NCI-H1694 treated with DMSO at 0.1 percent for 48 hours (cell line): ENCODE measurements at regions not wholly inside any gene's neighbourhood (a gene's known extent, or its start where the extent isn't known, plus 50 kb on each side); places are given as distances from the start of the nearest gene placed in this dataset.

ENCODE experiments used
- DNase-seq: peaks from one replicate; lab custom pipeline; 2025; lab: John Stamatoyannopoulos, UW

GRCh38 chr20:52572687-52573086 is 381.1 kb upstream of the ZFP64 start:
- no peak for DNase-seq

DNA sequence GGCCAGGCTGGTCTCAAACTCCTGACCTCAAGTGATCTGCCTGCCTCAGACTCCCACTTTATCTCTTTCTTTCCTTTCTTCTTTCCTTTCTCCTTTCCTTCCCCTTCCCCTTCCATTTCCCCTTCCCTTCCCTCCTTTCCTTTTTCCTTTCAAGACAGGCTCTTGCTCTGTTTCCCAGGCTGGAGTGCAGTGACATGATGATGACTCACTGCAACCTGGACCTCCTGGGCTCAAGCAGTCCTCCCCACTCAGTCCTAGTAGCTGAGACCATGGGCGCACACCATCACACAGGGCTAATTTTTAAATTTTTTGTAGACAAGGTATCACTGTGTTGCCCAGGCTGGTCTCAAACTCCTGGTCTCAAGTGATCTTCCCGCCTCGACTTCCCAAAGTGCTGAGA is 377.6 kb upstream of the ZFP64 start:
- no peak for DNase-seq

DNA sequence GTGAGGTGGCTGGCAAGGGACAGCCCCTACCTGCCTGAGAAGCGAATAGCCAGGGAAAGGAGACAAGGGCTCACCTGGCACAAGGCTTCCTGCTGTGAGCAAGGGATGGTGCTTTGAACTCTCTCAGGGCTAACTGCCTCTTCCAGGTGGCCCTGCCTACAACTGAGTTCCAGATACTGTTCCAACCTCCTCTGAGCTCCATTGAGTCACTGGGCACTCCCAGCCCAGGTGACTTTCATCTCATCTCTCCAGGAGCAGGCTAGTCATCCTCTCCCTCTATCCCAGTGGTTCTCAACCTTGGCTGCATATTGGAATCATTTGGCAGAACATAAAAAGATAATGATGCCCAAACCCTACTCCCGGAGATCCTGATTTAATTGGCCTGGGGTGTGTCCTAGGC is 374.0 kb upstream of the ZFP64 start:
- DNase-seq = no peak

DNA sequence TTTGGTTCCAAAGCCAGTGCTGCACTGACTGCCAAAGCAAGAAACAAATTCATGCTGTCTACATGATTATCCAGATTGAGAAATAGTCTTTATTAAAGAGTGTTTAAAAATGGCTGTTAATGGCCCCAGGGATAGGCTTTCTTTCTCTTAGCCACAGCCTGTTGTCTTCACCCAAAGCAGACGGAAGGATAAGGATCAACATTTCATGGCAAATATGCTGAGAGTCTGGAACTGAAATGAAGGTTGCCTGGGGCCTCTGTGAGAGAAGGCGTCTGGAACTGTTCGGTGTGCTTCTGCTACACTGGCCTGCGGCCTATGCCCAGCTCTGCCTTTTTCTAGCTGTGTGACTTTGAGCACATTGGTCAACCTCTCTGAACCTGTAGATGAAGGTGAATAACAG is 373.0 kb upstream of the ZFP64 start:
- DNase-seq = no peak

DNA sequence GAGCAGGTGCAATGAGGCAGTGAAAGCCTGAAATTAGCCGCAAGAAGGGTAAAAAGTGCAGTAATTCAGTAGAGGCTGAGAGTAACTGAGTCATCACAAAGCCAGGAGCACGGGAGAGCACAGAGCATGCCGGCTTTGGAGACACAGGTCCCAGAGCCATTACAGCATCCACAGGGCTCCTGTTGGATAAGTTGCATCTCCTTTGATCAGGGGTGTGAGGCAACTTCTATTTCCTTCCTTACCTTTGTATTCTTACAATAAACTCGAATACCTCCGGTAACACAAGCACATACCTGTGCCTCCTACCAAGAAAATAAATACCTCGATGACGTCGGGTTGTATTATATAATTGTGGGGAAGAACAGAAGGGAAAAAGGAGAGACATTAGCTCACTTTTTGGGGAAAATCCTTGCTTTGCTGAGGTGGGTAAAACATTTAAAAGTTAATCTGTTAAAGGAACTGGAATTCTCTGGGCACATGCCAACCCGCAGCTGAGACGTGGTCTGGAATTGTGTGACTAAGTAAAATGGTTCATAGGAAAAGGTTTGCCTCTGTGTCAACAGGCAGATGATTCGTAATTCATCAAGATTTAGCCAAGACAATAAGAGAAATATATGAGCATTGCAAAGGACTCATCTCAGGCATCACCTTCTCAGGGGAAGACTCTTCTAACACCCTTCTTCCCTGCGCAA is 360.7 kb upstream of the ZFP64 start:
- no peak for DNase-seq

GRCh38 chr20:52542131-52542530 is 350.6 kb upstream of the ZFP64 start:
- no peak for DNase-seq

DNA sequence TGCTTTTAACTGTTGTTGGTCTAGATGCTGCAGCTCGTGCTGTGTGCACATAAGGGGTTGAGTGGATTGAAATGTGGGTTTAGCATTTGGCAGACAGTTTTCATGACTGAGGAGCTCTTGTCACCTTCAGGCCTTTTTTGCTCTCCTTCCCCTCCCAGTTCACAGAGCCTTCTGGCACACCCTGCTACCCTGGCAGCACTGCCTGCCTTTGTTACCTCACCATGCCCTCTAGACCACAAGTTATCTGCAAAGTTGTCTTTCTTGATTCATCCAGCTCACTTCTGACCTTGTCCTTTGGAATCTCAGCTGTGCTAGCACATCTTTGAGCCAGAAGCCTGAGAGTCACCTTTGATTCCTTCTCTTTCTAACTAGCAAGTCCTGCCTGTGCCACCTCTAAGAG is 348.9 kb upstream of the ZFP64 start:
- no peak for DNase-seq

DNA sequence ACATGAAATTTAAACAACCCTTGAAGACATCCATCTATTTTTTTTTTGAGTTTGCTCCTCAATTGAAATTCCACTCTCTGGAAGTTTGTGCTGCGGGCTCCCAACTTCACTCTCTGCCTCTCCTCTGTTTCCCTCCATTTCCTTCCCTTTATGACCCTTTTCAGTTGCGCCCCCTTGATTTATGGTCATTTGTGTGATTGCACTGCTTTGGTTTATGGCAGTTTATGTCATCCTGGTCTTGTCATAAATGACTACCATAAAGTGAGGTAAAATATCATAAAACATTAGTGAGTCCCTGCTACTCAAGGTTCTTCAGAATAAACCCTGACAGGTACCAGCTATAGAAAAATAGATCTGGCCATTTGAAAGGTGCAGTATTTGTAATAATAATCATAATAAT is 348.3 kb upstream of the ZFP64 start:
- DNase-seq = no peak

DNA sequence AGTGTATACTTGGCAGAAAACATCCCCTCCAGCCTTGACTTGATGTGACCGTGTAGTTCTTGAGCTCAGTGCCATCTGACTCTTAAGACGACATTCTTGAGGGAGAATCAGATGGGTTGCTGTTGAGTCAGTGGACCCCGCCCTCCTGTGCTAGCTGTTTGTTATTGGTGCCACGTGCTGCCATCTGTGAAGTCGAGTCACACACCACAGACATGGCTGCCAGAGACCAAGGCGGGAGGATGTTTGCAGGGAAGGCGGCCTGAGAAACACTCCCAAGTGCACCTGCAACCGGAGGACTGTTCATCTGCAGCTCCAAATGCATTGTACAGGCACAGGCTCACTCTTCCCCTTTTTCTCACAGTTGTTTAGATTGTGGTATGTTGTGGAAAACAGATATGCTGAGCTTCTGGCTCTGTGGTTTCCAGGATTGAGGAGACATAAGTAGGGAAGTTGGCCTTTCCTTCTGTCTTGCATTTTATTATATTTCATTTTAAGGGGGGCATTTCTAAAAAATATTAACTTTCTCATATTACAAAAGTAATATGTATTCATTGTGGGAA is 345.3 kb upstream of the ZFP64 start:
- no peak for DNase-seq

DNA sequence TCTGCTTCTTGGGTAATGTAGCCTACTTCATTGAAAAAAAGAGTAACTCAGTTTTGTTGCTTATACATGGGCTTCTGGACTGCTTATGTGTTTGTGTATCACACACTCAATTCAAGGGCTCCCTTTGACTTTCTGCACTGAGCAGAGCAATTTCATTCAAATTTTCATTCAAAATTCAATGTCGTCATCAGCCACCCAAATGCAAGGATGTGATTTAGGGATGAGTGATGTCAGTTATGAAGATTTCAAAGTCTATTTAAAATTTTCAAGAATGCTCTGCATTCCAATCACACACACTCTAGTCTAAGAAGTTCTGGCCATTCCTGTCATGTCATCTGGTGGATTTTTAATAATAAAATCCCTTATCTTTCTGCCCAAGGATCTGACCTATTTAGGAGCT is 344.5 kb upstream of the ZFP64 start:
- DNase-seq = no peak

GRCh38 chr20:52534616-52535015 is 343.0 kb upstream of the ZFP64 start:
- no peak for DNase-seq

DNA sequence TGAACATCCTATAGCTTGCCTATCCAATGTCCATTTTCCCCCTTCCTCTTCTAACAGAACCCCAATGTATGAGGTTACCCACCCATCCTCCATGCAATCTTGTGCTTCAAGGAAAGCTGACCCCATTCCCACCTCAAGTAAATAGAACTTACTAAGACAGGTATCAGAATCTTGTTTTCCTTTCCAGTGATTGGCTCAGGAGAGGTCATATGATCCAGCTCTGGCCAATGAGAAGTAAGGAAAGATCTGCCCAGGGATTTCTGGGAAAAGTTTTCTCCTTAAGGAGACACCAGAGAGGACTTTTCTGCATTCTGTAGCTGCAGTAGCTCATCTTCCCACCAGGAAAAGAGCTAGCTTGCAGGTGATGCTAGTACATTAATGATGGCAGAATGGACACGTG is 341.8 kb upstream of the ZFP64 start:
- no peak for DNase-seq

DNA sequence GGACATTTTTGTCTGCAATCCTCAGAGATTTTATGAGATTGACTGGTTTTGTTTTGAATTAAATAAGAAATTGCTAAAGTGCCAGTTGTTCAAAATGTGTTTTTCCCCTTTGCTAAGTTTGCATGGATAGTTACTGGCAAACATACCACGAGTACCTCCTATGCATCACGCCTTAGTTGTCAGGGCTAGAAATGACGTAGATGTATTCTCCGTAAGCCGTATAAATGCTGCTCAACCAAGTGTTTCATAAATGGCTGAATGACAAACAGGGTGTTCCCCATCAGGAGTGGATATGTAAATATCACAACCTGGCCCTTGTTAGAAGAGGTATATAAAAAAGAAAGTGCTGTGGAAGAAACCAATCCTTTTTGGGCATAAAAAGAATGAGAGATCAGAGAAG is 341.1 kb upstream of the ZFP64 start:
- DNase-seq = no peak

GRCh38 chr20:52530571-52530970 is 339.0 kb upstream of the ZFP64 start:
- DNase-seq = no peak

DNA sequence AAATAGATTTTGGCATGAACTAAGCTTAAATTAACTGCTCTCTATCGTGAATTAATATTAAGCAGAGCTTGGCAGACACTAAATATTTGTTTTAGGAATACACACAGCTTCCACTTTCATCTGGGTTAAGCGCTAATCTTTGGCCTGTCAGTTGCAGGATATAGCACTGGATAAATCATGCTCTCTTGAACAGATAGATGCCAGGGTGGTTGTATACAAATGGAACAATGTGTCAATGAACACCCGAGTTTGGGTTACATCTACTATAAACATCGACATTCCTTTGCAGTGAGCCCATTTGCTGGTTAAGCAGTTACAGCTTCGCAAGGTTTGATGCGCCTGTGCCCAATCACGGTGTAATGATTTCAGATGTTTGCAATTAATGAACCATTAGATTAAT is 338.2 kb upstream of the ZFP64 start:
- no peak for DNase-seq

GRCh38 chr20:52524861-52525260 is 333.3 kb upstream of the ZFP64 start:
- DNase-seq = no peak

DNA sequence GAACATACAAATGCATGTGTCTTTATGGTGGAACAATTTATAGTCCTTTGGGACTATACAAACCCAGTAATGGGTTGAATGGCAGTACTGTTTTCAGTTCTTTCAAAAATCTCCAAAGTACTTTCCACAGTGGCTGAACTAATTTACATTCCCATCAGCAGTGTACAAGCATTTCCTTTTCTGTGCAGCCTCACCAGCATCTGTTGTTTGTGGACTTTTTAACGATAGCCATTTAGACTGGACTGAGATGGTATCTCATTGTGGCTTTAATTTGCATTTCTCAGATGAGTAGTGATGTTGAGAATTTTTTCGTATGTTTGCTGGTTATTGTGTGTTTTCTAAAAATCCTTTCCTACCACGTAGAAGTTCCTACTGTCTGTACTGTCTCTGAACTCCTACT is 327.2 kb upstream of the ZFP64 start:
- no peak for DNase-seq

DNA sequence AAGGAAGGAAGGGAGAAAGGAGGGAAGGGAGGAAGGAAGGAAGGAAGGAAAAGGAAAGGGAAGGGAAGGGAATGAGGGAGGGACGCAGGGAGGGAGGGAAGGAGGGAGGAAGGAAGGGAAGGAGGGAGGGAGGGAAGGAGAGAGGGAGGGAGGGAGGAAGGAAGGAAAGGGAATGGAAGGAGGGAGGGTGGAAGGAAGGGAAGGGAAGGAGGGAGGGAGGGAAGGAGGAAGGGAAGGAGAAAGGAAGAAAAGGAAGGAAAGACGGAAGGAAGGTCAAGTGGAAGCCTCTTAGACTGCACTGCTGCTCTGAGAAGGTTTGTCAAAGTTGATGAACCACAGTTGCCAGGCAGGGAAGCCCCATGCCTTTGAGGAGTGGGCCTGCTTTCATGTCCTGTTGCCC is 324.3 kb upstream of the ZFP64 start:
- no peak for DNase-seq

GRCh38 chr20:52500157-52500556 is 308.6 kb upstream of the ZFP64 start:
- DNase-seq = no peak

DNA sequence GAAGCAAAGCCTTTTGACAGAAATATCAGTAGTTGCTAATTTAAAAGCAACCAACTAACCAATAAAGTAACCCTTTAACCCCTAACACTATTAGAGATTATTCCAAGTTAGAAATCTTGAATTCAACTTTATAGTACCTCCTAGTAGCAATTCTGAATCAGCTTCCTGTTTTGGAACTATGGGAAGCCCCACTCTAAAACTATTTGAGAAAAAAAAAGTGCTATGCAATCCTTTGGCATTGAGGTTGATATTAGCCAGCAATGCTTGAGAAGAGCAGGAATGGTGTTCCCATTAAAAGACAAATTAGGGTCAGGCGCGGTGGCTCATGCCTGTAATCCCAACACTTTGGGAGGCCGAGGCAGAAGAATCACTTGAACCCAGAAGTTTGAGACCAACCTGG is 306.2 kb upstream of the ZFP64 start:
- no peak for DNase-seq

DNA sequence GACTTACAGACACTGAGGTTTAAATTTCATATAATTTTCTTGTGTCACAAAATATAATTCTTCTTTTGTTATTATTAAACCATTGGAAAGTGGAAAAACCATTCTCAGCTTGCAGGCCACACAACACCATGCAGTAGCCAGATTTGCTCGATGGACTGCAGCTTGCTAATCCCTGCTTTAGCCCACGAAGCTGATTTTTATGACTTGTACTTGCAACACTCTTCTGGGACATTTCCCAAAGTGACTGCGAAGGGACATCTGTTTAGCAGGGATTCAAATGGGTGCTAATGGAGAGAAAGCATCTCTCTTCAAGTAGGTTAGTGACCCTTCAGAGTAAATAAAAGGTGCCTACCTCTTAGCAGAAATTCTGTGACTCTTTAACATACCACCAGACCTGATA is 304.6 kb upstream of the ZFP64 start:
- DNase-seq = no peak

DNA sequence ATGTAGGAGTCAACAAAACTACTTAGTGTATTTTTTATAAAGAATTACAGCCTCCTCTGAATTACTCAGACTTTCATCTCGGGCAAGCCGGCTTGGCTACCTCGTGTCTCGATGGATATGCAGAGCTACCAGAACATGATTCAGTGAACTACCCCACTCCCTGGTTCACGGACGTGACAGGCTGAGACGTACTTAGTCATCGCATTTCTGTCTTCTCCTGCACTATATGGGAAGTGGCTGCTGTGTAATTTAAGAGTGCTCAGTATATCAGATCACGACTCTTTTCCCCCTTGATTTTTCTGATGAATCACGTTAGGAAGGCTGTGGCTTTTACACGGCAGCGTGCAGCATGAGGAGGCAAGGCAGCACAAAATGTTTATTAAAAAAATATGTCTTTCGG is 302.7 kb upstream of the ZFP64 start:
- no peak for DNase-seq

GRCh38 chr20:52493171-52493721 is 301.7 kb upstream of the ZFP64 start:
- peak; percentile 36 for DNase-seq
